HEK293 (cell line): ENCODE measurements at regions not wholly inside any gene's neighbourhood (a gene's known extent, or its start where the extent isn't known, plus 50 kb on each side); places are given as distances from the start of the nearest gene placed in this dataset.

Experiments used
- SCRT1 ChIP-seq: fragments of 450-650 bp; formaldehyde crosslinking; IDR thresholded peaks from 2 replicates; pipeline ENCODE4 v1.5.1; 2016; ENCODE audit warnings: missing biosample characterization, missing genetic modification characterization, borderline replicate concordance
- TSHZ1 ChIP-seq: fragments of 450-650 bp; formaldehyde crosslinking; IDR thresholded peaks from 2 replicates; pipeline ENCODE4 v1.5.1; 2016; ENCODE audit warnings: missing biosample characterization, missing genetic modification characterization, borderline replicate concordance

- TF ChIP-seq SCRT1 (tag by site-specific recombination) = no peak
- TF ChIP-seq TSHZ1 (tag by site-specific recombination) = no peak
Observed at GRCh38 chr20:4567170-4567569, 119.1 kb upstream of the PRNP start.
